Ishikawa (cell line): ENCODE measurements at regions not wholly inside any gene's neighbourhood (a gene's known extent, or its start where the extent isn't known, plus 50 kb on each side); places are given as distances from the start of the nearest gene placed in this dataset.
A peak's percentile ranks its signal among the peaks of the same experiment; 100 is the strongest.

Experiments used
- CEBPB ChIP-seq: IDR thresholded peaks from 2 replicates; pipeline ENCODE4 v1.6.1; 2012
- CREB1 ChIP-seq: IDR thresholded peaks from 2 replicates; pipeline ENCODE4 v1.6.1; 2012; ENCODE audit warnings: low read depth
- EGR1 ChIP-seq: IDR thresholded peaks from 2 replicates; pipeline ENCODE4 v1.6.1; 2012
- EP300 ChIP-seq: IDR thresholded peaks from 2 replicates; pipeline ENCODE4 v1.6.1; 2012; ENCODE audit warnings: borderline replicate concordance
- FOXM1 ChIP-seq: IDR thresholded peaks from 2 replicates; pipeline ENCODE4 v1.6.1; 2012; ENCODE audit warnings: low read depth, borderline replicate concordance
- NFIC ChIP-seq: IDR thresholded peaks from 2 replicates; pipeline ENCODE4 v1.6.1; 2012
- RAD21 ChIP-seq: IDR thresholded peaks from 2 replicates; pipeline ENCODE4 v1.6.1; 2012; ENCODE audit warnings: low read depth
- TAF1 ChIP-seq: IDR thresholded peaks from 2 replicates; pipeline ENCODE4 v1.6.1; 2012; ENCODE audit warnings: low read depth, mild to moderate bottlenecking
- TCF12 ChIP-seq: IDR thresholded peaks from 2 replicates; pipeline ENCODE4 v1.6.1; 2012; ENCODE audit warnings: low read depth
- TEAD4 ChIP-seq: IDR thresholded peaks from 2 replicates; pipeline ENCODE4 v1.6.1; 2012
- YY1 ChIP-seq: IDR thresholded peaks from 2 replicates; pipeline ENCODE4 v1.6.1; 2012; ENCODE audit warnings: low read depth
- ZBTB7A ChIP-seq: IDR thresholded peaks from 2 replicates; pipeline ENCODE4 v1.6.1; 2012; ENCODE audit warnings: low read depth
- TF ChIP-seq, protein P1 (sequence below): IDR thresholded peaks from 2 replicates; pipeline ENCODE4 v1.6.1; 2012
- TF ChIP-seq, protein P2 (sequence below): IDR thresholded peaks from 2 replicates; pipeline ENCODE4 v1.6.1; 2012; ENCODE audit warnings: low read depth, mild to moderate bottlenecking
- TF ChIP-seq, protein P3 (sequence below): IDR thresholded peaks from 2 replicates; pipeline ENCODE4 v1.6.1; 2012

DNA sequence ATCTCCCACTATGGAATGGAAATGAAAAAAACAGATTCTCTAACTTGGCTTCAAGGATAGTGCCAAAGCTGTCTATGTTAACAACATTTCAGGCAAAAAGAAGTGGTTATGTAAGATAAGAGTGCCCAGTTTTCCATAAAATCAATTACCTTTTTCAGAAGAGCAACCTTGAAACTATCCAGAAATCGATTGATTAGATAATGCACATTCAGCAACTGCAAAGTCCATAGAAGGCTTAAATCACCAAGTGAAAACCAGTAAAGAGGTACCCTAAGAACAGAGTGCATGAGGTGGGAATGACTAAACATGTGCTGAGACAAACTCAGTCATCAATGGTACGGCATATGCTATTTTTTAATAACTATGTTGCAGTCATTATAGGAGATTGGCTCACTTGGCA lies 71.9 kb upstream of the TNKS2 start:
- TF ChIP-seq YY1 (no peak), TEAD4 (no peak), RAD21 (no peak), TCF12 (no peak), CREB1 (no peak), TAF1 (no peak), FOXM1 (no peak), EP300 (no peak)
- TF ChIP-seq, protein P1, sequence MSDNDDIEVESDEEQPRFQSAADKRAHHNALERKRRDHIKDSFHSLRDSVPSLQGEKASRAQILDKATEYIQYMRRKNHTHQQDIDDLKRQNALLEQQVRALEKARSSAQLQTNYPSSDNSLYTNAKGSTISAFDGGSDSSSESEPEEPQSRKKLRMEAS: no peak
- TF ChIP-seq, protein P2, sequence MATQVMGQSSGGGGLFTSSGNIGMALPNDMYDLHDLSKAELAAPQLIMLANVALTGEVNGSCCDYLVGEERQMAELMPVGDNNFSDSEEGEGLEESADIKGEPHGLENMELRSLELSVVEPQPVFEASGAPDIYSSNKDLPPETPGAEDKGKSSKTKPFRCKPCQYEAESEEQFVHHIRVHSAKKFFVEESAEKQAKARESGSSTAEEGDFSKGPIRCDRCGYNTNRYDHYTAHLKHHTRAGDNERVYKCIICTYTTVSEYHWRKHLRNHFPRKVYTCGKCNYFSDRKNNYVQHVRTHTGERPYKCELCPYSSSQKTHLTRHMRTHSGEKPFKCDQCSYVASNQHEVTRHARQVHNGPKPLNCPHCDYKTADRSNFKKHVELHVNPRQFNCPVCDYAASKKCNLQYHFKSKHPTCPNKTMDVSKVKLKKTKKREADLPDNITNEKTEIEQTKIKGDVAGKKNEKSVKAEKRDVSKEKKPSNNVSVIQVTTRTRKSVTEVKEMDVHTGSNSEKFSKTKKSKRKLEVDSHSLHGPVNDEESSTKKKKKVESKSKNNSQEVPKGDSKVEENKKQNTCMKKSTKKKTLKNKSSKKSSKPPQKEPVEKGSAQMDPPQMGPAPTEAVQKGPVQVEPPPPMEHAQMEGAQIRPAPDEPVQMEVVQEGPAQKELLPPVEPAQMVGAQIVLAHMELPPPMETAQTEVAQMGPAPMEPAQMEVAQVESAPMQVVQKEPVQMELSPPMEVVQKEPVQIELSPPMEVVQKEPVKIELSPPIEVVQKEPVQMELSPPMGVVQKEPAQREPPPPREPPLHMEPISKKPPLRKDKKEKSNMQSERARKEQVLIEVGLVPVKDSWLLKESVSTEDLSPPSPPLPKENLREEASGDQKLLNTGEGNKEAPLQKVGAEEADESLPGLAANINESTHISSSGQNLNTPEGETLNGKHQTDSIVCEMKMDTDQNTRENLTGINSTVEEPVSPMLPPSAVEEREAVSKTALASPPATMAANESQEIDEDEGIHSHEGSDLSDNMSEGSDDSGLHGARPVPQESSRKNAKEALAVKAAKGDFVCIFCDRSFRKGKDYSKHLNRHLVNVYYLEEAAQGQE: no peak
- TF ChIP-seq, protein P3, sequence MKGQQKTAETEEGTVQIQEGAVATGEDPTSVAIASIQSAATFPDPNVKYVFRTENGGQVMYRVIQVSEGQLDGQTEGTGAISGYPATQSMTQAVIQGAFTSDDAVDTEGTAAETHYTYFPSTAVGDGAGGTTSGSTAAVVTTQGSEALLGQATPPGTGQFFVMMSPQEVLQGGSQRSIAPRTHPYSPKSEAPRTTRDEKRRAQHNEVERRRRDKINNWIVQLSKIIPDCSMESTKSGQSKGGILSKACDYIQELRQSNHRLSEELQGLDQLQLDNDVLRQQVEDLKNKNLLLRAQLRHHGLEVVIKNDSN: no peak

DNA sequence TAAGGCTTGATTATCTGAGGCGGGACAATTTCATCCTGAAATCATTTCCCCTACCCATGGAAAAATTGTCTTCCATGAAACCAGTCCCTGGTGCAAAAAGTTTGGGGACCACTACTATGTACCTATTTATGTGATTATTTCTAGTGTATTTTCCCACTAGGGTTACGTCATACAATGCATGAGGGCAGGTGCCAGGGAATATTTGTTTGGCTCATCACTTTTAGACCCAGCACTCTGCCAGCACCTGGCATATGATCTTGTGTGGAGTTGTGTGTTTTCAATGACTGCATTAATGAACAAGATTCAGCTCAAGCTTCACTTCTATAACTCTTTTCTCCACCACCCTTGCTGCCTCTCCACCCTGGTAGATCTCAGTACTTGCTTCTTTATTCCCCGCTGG lies 73.3 kb upstream of the TNKS2 start:
- TF ChIP-seq CEBPB (no peak), TAF1 (no peak), TEAD4 (no peak), TCF12 (no peak), EGR1 (no peak)
- TF ChIP-seq, protein P3: no peak

DNA sequence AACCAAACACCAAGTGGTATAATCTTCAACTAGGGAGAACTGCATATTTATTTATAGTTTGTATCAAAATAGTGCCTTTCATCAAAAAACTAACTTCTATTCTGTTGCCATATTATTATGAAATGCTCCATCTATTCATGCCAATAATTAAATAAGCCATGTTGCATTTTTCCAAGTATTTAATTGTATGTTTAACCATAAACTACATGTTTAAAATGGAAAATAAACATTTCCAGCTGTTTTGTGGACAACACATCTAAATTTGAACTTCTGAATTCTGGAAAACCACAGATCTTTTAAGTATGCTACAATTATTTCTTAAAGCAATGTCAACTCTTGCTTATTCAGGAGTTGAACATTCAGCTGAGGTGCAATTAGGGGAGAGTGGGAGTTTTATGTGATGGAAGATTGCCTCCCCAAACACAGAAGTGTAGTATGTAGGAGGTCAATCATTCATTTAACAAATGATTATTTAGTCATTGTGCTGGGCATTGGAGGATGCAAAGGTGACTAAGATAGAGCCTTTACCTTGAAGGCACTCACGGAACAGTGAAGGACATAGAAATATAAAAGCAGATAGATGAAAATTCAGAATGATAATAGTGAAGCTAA lies 80.7 kb upstream of the PPP1R3C start:
- TF ChIP-seq FOXM1: no peak
- no peak for TF ChIP-seq RAD21
- TF ChIP-seq TEAD4: no peak
- TF ChIP-seq YY1: no peak
- no peak for TF ChIP-seq CEBPB

DNA sequence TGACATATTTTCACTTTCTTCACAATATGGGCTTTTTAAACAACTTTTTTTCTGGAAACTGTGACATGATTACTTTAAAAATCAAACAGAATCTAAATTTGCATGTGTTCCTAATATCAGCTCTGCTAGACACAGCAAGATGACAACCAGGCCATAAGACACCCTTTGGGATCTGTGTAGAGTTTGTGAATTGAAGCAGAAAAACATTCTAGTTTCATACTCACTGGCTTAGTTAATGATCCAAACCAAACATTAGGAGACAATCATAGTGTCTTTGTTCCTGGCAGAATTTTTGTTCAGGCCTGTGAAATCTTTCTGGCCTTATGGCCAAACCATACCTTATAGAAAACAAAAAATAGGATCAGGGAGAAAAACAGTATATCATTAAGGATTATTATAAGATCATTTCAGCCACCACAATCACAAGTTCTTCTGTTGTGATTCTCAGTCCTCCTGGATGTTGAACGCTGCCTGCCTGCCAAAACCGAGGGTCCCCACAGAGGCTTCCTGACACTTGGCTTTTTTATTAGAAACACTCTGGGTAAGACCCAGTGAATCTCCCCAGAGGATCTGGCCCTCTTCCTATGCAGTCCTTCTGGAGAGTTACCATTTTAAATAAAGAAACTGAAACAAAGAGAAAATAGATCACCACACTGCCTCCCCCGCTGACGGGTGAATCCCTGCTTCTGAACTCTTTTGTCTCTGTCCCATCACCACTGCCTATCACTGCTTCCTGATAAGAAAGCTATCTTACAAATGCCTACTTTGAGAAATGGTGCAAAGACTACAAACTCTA lies 79.2 kb upstream of the PPP1R3C start:
- TF ChIP-seq EP300: no peak
- no peak for TF ChIP-seq TEAD4
- no peak for TF ChIP-seq NFIC
- no peak for TF ChIP-seq FOXM1
- no peak for TF ChIP-seq TAF1
- TF ChIP-seq ZBTB7A: no peak
- TF ChIP-seq EGR1: no peak
- TF ChIP-seq, protein P2: no peak
- no peak for TF ChIP-seq CREB1

DNA sequence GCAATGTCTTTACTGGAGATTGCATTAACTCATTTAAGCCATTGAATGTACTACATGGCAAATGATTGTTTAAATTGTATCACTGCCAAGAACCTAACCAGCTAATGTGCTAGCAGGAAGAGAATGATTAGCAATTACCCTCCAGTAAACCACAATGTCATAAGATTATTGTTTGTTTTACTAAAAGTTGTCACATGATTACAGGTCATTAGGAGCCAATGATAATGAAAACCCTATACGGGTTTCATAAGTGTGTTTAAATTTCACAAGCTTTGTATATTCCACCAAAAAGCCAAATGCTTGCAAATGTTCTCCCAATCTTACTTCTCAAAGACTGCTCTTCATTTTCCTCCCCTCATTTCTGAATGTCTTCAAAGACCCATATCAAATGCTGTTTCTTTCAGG lies 76.5 kb upstream of the PPP1R3C start:
- TF ChIP-seq NFIC: 0 out of 2 replicates have a peak, but pooled peaks have one; percentile 34
- no peak for TF ChIP-seq EGR1

DNA sequence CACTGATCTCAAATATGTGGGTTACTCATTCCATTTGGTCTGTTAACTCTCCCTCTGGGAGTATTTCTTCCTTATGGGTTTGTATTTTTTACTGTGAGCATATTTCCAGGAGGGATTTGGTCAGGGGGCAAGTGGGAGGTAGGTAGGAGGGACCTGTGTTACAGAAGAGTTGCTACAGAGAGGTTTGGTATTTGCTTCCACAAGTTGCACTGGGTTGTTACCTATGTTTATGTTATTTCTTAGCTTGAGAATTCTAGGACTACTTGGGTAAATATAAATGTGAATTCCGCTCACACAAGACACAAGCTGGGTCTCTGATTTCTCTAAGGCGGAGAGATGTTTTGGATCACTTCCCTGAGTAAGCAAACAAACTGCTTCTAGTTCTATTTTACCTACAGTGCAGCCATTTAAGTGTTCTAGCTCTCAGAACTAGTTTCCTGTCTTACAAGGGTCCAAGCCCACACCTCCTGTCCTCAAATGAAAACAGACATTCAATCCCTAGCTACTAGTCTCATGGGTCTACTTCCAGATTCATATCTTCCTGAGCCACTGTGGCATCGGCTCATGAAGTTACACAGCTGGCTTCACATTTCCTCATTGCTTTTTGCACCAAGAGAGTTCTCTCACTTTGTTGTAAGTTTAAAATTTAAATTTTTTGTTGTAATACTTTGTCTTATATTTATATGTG lies 75.4 kb upstream of the PPP1R3C start:
- TF ChIP-seq, protein P1: no peak
- TF ChIP-seq CREB1: no peak
- TF ChIP-seq, protein P2: no peak
- no peak for TF ChIP-seq EP300
- TF ChIP-seq YY1: no peak
- no peak for TF ChIP-seq RAD21
- TF ChIP-seq ZBTB7A: no peak
- no peak for TF ChIP-seq TCF12
